ENCODE measurements at regions not wholly inside any gene's neighbourhood (a gene's known extent, or its start where the extent isn't known, plus 50 kb on each side); places are given as distances from the start of the nearest gene placed in this dataset.

- TF ChIP-seq CTCF (IDR thresholded peaks at IDR 0.05) (no peak), EP300 (IDR thresholded peaks at IDR 0.05) (no peak), POLR2A (IDR thresholded peaks at IDR 0.05) (no peak)
Measured at GRCh38 chr10:28880683-28880950, 203.3 kb downstream of the BAMBI start.

Data from tibial nerve (tissue), 4 donors.